Liver (tissue), 3 donors: ENCODE measurements at regions not wholly inside any gene's neighbourhood (a gene's known extent, or its start where the extent isn't known, plus 50 kb on each side); places are given as distances from the start of the nearest gene placed in this dataset.

Experiments used
- EGR1 ChIP-seq, 2 donors: IDR thresholded peaks; 2 replicates each; pipeline ENCODE4 v1.6.1; 2016 to 2018; ENCODE audit warnings: antibody characterized with exemption in 2 of 2, low read depth in 2 of 2
- GABPA ChIP-seq, 2 donors: IDR thresholded peaks in 1 of 2; conservative IDR thresholded peaks in 1 of 2; 2 replicates each; pipeline ENCODE4 v1.6.1; 2016; ENCODE audit warnings: antibody characterized with exemption in 2 of 2, mild to moderate bottlenecking in 1 of 2, moderate library complexity in 1 of 2
- RAD21 ChIP-seq, 2 donors: IDR thresholded peaks; 2 replicates each; pipeline ENCODE4 v1.6.1; 2016; ENCODE audit warnings: antibody characterized with exemption in 2 of 2, mild to moderate bottlenecking in 2 of 2
- TAF1 ChIP-seq: conservative IDR thresholded peaks from 2 replicates; pipeline ENCODE4 v1.6.1; 2016; ENCODE audit warnings: antibody characterized with exemption, mild to moderate bottlenecking
- YY1 ChIP-seq: IDR thresholded peaks from 2 replicates; pipeline ENCODE4 v1.6.1; 2016; ENCODE audit warnings: antibody characterized with exemption, mild to moderate bottlenecking
- TF ChIP-seq, protein P1 (sequence below): fragments of 150-350 bp; IDR thresholded peaks from 2 replicates; pipeline ENCODE4 v1.5.1; 2017; ENCODE audit warnings: improper control_type of control experiment, low read depth, low read length; ENCODE audit not compliant: missing input control
- TF ChIP-seq, protein P2 (sequence below): IDR thresholded peaks from 2 replicates; pipeline ENCODE4 v1.6.1; 2016; ENCODE audit warnings: antibody characterized with exemption, mild to moderate bottlenecking
- donor health status: healthy.
- donor health status: healthy.

DNA sequence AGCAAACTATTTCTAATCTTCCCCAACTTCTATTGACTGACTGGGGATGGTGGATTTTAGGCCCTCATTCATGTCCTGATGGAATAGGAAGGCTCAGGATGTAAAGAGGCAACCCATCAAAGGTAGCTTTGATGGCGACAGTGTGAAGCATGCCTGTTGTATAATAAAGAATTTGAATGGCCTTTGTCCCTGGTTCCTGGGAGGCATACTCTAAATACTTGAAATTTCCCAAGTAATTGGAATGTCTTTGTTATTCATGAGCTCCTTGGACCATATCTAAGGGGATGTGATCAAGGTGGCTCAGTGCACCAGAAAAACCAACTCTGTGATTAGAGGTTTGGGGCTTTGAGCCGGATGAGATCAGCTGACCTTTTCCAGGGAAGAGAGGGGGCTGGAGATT, 264.5 kb upstream of the NEBL start:
- TF ChIP-seq, protein P1, sequence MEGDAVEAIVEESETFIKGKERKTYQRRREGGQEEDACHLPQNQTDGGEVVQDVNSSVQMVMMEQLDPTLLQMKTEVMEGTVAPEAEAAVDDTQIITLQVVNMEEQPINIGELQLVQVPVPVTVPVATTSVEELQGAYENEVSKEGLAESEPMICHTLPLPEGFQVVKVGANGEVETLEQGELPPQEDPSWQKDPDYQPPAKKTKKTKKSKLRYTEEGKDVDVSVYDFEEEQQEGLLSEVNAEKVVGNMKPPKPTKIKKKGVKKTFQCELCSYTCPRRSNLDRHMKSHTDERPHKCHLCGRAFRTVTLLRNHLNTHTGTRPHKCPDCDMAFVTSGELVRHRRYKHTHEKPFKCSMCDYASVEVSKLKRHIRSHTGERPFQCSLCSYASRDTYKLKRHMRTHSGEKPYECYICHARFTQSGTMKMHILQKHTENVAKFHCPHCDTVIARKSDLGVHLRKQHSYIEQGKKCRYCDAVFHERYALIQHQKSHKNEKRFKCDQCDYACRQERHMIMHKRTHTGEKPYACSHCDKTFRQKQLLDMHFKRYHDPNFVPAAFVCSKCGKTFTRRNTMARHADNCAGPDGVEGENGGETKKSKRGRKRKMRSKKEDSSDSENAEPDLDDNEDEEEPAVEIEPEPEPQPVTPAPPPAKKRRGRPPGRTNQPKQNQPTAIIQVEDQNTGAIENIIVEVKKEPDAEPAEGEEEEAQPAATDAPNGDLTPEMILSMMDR: no peak
- TF ChIP-seq, protein P2, sequence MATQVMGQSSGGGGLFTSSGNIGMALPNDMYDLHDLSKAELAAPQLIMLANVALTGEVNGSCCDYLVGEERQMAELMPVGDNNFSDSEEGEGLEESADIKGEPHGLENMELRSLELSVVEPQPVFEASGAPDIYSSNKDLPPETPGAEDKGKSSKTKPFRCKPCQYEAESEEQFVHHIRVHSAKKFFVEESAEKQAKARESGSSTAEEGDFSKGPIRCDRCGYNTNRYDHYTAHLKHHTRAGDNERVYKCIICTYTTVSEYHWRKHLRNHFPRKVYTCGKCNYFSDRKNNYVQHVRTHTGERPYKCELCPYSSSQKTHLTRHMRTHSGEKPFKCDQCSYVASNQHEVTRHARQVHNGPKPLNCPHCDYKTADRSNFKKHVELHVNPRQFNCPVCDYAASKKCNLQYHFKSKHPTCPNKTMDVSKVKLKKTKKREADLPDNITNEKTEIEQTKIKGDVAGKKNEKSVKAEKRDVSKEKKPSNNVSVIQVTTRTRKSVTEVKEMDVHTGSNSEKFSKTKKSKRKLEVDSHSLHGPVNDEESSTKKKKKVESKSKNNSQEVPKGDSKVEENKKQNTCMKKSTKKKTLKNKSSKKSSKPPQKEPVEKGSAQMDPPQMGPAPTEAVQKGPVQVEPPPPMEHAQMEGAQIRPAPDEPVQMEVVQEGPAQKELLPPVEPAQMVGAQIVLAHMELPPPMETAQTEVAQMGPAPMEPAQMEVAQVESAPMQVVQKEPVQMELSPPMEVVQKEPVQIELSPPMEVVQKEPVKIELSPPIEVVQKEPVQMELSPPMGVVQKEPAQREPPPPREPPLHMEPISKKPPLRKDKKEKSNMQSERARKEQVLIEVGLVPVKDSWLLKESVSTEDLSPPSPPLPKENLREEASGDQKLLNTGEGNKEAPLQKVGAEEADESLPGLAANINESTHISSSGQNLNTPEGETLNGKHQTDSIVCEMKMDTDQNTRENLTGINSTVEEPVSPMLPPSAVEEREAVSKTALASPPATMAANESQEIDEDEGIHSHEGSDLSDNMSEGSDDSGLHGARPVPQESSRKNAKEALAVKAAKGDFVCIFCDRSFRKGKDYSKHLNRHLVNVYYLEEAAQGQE: no peak
- TF ChIP-seq YY1 (no peak), RAD21 (IDR thresholded peaks at IDR 0.05) (no peak), TAF1 (no peak), EGR1 (IDR thresholded peaks at IDR 0.05; ENCODE audit: low read depth in 2 of 2) (no peak), GABPA (IDR thresholded peaks at IDR 0.05 in 1 of 2, conservative IDR thresholded peaks at IDR 0.05 in 1 of 2) (no peak)
